A673 (cell line): ENCODE measurements at regions not wholly inside any gene's neighbourhood (a gene's known extent, or its start where the extent isn't known, plus 50 kb on each side); places are given as distances from the start of the nearest gene placed in this dataset.
A peak's percentile ranks its signal among the peaks of the same experiment; 100 is the strongest.

Experiments
- BruUV-seq: library from RNA; stranded (reverse); fragments of 400-500 nt; replicated peaks from 2 replicates; lab custom pipeline; 2021; lab: Mats Ljungman, UMichigan
- CTCF ChIA-PET: fragments of 300-600 bp; sonication (Branson Sonifier 250); formaldehyde crosslinking; loops from one replicate; lab custom pipeline; 2022; ENCODE audit warnings: antibody characterized with exemption; lab: Charles Lee
- POLR2A ChIA-PET: fragments of 300-600 bp; sonication (Branson Sonifier 250); formaldehyde crosslinking; loops from one replicate; lab custom pipeline; 2022; ENCODE audit warnings: antibody characterized with exemption; ENCODE audit not compliant: low non-redundant PET; lab: Charles Lee
- DNase-seq: peaks from one replicate; pipeline ENCODE4 v3.0.0-alpha.2; 2015; ENCODE audit warnings: low spot score
- H3K27ac ChIP-seq: fragments of 200-600 bp; sonication (generic); 2 replicates; pipeline ENCODE4 v1.5.1; 2016; ENCODE audit warnings: mixed run types, low read depth, mild to moderate bottlenecking, mixed read lengths, antibody characterized with exemption, low read length; ENCODE audit not compliant: poor library complexity, severe bottlenecking
- H3K27me3 ChIP-seq: fragments of 200-600 bp; sonication (generic); replicated peaks from 2 replicates; pipeline ENCODE4 v1.6.1; 2017; ENCODE audit warnings: mixed run types, low read depth, mild to moderate bottlenecking, mixed read lengths, antibody characterized with exemption, low read length; ENCODE audit not compliant: insufficient read depth, poor library complexity
- H3K36me3 ChIP-seq: fragments of 200-600 bp; sonication (generic); 2 replicates; pipeline ENCODE4 v1.6.1; 2016; ENCODE audit warnings: mixed run types, mild to moderate bottlenecking, mixed read lengths, antibody characterized with exemption, low read length; ENCODE audit not compliant: insufficient read depth, poor library complexity, severe bottlenecking
- H3K4me1 ChIP-seq: fragments of 200-600 bp; sonication (generic); 2 replicates; pipeline ENCODE4 v1.6.1; 2017; ENCODE audit warnings: mixed run types, mild to moderate bottlenecking, mixed read lengths, antibody characterized with exemption, low read length; ENCODE audit not compliant: insufficient read depth, poor library complexity, severe bottlenecking
- H3K4me3 ChIP-seq: fragments of 200-600 bp; sonication (generic); 2 replicates; pipeline ENCODE4 v1.5.1; 2016; ENCODE audit warnings: low read depth, mixed run types, mild to moderate bottlenecking, mixed read lengths, low read length; ENCODE audit not compliant: poor library complexity, severe bottlenecking
- H3K9me3 ChIP-seq: fragments of 200-600 bp; sonication (generic); 2 replicates; pipeline ENCODE4 v1.6.1; 2016; ENCODE audit warnings: mixed run types, low read depth, mild to moderate bottlenecking, mixed read lengths, antibody characterized with exemption, low read length; ENCODE audit not compliant: poor library complexity, severe bottlenecking
- EZH2 ChIP-seq: fragments of 200-600 bp; sonication (generic); IDR thresholded peaks from 2 replicates; pipeline ENCODE4 v1.6.1; 2017; ENCODE audit warnings: borderline replicate concordance, low read depth, mild to moderate bottlenecking, mixed read lengths, antibody characterized with exemption, low read length; ENCODE audit not compliant: poor library complexity, severe bottlenecking
- intact Hi-C: fragments of 100-400 bp; cut with micrococcal nuclease; formaldehyde crosslinking; loops from one replicate; pipeline ENCODE4 v1.10.0; 2022; ENCODE audit not compliant: unreplicated experiment
- TF ChIP-seq, protein P1 (sequence below): fragments of 300-800, 200-600 bp; sonication (generic); conservative IDR thresholded peaks from 2 replicates; pipeline ENCODE4 v1.5.1; 2017; ENCODE audit warnings: low read depth, mild to moderate bottlenecking, antibody characterized with exemption, low read length, moderate library complexity, mixed read lengths

DNA sequence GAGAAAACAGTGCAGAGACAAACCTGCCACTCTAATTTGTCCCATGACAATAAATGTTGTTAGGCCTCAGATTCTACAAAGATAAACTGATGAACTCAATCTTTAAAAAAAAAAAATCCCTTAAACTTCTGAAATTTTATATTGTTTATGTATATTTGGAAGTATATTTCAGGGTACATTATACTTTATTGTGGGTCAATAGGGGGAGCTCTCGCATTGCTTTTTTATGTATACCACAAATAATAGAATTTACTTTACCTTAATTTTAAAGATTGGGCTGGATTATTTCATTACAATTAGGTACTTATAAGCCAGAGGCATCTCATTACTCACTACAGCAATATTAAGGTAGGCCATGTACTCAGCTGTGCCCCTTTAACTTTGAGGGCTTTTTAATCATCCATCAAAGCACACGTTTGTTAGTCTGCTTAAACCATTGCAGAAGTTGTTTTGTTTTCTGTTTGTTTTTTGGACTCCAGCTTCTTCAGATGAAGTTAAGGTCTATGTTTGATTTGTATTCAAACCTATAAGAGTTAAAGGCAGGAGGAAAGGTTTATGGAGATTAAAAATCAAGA lies 56.3 kb upstream of the EYA4 start:
- DNase-seq, result peak; percentile 37
- TF ChIP-seq, protein P1, sequence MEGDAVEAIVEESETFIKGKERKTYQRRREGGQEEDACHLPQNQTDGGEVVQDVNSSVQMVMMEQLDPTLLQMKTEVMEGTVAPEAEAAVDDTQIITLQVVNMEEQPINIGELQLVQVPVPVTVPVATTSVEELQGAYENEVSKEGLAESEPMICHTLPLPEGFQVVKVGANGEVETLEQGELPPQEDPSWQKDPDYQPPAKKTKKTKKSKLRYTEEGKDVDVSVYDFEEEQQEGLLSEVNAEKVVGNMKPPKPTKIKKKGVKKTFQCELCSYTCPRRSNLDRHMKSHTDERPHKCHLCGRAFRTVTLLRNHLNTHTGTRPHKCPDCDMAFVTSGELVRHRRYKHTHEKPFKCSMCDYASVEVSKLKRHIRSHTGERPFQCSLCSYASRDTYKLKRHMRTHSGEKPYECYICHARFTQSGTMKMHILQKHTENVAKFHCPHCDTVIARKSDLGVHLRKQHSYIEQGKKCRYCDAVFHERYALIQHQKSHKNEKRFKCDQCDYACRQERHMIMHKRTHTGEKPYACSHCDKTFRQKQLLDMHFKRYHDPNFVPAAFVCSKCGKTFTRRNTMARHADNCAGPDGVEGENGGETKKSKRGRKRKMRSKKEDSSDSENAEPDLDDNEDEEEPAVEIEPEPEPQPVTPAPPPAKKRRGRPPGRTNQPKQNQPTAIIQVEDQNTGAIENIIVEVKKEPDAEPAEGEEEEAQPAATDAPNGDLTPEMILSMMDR, result peak; percentile 76
- TF ChIP-seq EZH2, result no peak
- POLR2A ChIA-PET, result no interaction called here

DNA sequence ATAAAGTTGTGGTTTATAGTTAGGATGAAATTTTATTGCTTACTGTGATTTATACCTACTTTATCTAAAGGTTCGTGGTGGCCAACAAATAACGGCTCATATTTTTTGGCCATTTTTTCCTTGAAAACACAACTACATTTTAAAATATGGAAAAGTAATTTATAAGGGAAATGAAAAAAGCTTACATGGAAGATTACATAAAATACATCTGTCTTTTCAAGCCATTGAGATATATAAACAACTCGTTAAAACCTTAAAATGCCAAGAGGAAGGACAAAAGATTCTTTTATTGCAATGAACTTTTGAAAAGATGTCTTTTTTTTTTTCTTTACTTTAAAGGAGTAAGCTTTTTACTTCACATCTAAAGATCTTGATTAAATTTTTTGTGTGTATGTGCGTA lies 55.4 kb upstream of the EYA4 start:
- Histone ChIP-seq H3K27ac (no peak overlapping the region), H3K4me3 (no peak overlapping the region), H3K27me3 (no peaks in the 10 kb centered on the region), H3K36me3 (no peaks in the 10 kb centered on the region), H3K9me3 (no peaks in the 10 kb centered on the region), H3K4me1 (no peaks in the 10 kb centered on the region)
- intact Hi-C loops, result loop anchor here (2.0 to 10.0 kb wide), 4 partner anchors 99 to 367 kb away; no protein-coding TSS in a partner anchor
- TF ChIP-seq EZH2, result no peak
- TF ChIP-seq, protein P1, result no peak
- no peak for DNase-seq
- no TSS peak for BruUV-seq
- ChIA-PET POLR2A (no interaction called here), CTCF (no interaction called here)

More for the DNA sequence above, 56.3 kb upstream of the EYA4 start:
- no peaks in the 10 kb centered on the region for H3K9me3 ChIP-seq
- H3K4me3 ChIP-seq, result no peak overlapping the region
- H3K36me3 ChIP-seq, result no peaks in the 10 kb centered on the region
- H3K27ac ChIP-seq, result no peak overlapping the region
- H3K27me3 ChIP-seq, result no peaks in the 10 kb centered on the region
- H3K4me1 ChIP-seq, result no peaks in the 10 kb centered on the region
- CTCF ChIA-PET, result interaction anchor here (0.6 kb wide), 1 partner anchor 354 kb away, joined by 3 read pairs; no protein-coding TSS in a partner anchor
- no TSS peak for BruUV-seq
- intact Hi-C loops, result loop anchor here (2.0 to 10.0 kb wide), 4 partner anchors 100 to 367 kb away; no protein-coding TSS in a partner anchor

DNA sequence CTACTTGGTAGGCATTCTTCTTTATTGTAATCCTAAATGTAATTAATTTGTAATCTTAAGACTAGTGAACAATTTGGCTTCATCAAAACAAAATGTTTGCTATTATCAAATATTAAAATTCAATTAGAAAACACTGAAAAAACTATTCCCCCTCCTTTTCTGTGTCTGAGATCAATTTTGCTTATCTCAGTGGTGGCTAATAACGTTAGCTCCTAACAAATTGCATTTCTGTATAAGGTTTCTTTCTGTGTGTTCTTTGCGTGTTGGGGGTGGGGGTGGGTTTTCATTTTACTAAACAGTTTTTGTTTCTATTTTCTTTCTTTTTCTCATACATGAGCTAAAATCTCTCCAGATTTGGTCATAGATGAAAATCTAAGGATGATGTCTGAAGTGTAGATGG lies 54.0 kb upstream of the EYA4 start:
- Histone ChIP-seq H3K27me3 (no peaks in the 10 kb centered on the region), H3K4me1 (no peaks in the 10 kb centered on the region), H3K27ac (no peak overlapping the region), H3K4me3 (no peak overlapping the region), H3K9me3 (no peaks in the 10 kb centered on the region), H3K36me3 (no peaks in the 10 kb centered on the region)
- intact Hi-C loops, result loop anchor here (5.0 to 10.0 kb wide), 3 partner anchors 98 to 365 kb away; no protein-coding TSS in a partner anchor
- no peak for TF ChIP-seq EZH2
- TF ChIP-seq, protein P1, result no peak
- DNase-seq, result no peak
- ChIA-PET CTCF (no interaction called here), POLR2A (no interaction called here)
- BruUV-seq, result no TSS peak
